ENCODE measurements at regions not wholly inside any gene's neighbourhood (a gene's known extent, or its start where the extent isn't known, plus 50 kb on each side); places are given as distances from the start of the nearest gene placed in this dataset.

GRCh38 chr16:51880776-51881175, 666.2 kb downstream of the TOX3 start:
- no peaks in the 10 kb centered on the region for H3K36me3 ChIP-seq (ENCODE audit: control insufficient read depth, insufficient read depth, low read length)
- no peak for TF ChIP-seq CTCF (IDR thresholded peaks at IDR 0.05)
- H3K4me3 ChIP-seq (ENCODE audit: low read depth, low read length) = no peak overlapping the region
- H3K27ac ChIP-seq = no peak overlapping the region
- no peak overlapping the region for H2AFZ ChIP-seq
- H3K9me3 ChIP-seq (ENCODE audit: control insufficient read depth, low read length) = no peaks in the 10 kb centered on the region
- no peak overlapping the region for H3K9ac ChIP-seq
- H3K79me2 ChIP-seq = no peaks in the 10 kb centered on the region
- no peaks in the 10 kb centered on the region for H3K4me1 ChIP-seq
- H3K4me2 ChIP-seq (ENCODE audit: low read length) = no peak overlapping the region
- H3K27me3 ChIP-seq (ENCODE audit: control insufficient read depth, insufficient read depth, low read length) = no peaks in the 10 kb centered on the region

- Histone ChIP-seq H3K36me3 (ENCODE audit: control insufficient read depth, insufficient read depth, low read length) (no peaks in the 10 kb centered on the region), H3K9ac (no peak overlapping the region), H3K27me3 (ENCODE audit: control insufficient read depth, insufficient read depth, low read length) (no peaks in the 10 kb centered on the region), H3K9me3 (ENCODE audit: control insufficient read depth, low read length) (no peaks in the 10 kb centered on the region), H3K27ac (no peak overlapping the region), H3K4me1 (no peaks in the 10 kb centered on the region), H3K79me2 (no peaks in the 10 kb centered on the region), H3K4me3 (ENCODE audit: low read depth, low read length) (no peak overlapping the region), H3K4me2 (ENCODE audit: low read length) (no peak overlapping the region), H2AFZ (no peak overlapping the region)
- TF ChIP-seq CTCF (IDR thresholded peaks at IDR 0.05) = no peak
Observed at GRCh38 chr16:51877686-51878085, 669.3 kb downstream of the TOX3 start.

DNA sequence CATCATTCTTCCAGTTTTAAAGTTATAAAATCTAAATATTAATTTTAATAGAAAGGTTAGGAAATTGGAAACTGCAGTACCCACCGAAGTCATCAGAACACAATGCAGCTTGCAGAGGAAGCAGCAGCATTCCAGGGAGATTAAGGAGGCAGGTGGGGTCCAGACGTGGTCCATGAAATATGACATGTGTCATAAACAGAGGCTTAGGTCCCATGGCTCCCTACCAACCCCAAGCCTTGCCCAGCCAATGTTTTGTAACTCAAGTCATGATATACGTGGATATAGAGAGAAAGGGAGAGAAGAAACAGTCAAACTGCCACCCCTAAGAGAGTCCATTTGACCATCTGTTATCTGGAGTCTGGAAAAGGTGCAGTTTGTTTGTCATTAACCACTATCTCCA, 670.0 kb downstream of the TOX3 start:
- Histone ChIP-seq H3K9ac (no peak overlapping the region), H3K36me3 (ENCODE audit: control insufficient read depth, insufficient read depth, low read length) (no peaks in the 10 kb centered on the region), H2AFZ (no peak overlapping the region), H3K9me3 (ENCODE audit: control insufficient read depth, low read length) (no peaks in the 10 kb centered on the region), H3K27ac (no peak overlapping the region), H3K79me2 (no peaks in the 10 kb centered on the region), H3K4me2 (ENCODE audit: low read length) (no peak overlapping the region), H3K27me3 (ENCODE audit: control insufficient read depth, insufficient read depth, low read length) (no peaks in the 10 kb centered on the region), H3K4me1 (no peaks in the 10 kb centered on the region), H3K4me3 (ENCODE audit: low read depth, low read length) (no peak overlapping the region)
- TF ChIP-seq CTCF (IDR thresholded peaks at IDR 0.05) = no peak

DNA sequence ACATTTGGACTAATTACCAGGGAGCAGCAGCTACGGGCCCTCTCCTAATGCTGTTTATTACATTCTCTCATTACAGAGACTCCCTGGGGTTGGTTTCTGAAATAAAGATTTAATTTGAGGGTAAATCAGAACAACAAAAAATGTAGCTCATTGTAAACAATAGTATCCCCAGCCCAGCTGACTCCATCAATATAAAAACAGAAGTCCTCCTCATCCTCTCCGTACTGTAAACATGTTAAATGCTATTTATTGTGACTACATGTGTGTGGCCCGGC, 670.4 kb downstream of the TOX3 start:
- Histone ChIP-seq H3K27ac (no peak overlapping the region), H3K36me3 (ENCODE audit: control insufficient read depth, insufficient read depth, low read length) (no peaks in the 10 kb centered on the region), H3K4me3 (ENCODE audit: low read depth, low read length) (no peak overlapping the region), H2AFZ (no peak overlapping the region), H3K4me1 (no peaks in the 10 kb centered on the region), H3K9ac (no peak overlapping the region), H3K79me2 (no peaks in the 10 kb centered on the region), H3K9me3 (ENCODE audit: control insufficient read depth, low read length) (no peaks in the 10 kb centered on the region), H3K27me3 (ENCODE audit: control insufficient read depth, insufficient read depth, low read length) (no peaks in the 10 kb centered on the region), H3K4me2 (ENCODE audit: low read length) (no peak overlapping the region)
- TF ChIP-seq CTCF (IDR thresholded peaks at IDR 0.05) = no peak

DNA sequence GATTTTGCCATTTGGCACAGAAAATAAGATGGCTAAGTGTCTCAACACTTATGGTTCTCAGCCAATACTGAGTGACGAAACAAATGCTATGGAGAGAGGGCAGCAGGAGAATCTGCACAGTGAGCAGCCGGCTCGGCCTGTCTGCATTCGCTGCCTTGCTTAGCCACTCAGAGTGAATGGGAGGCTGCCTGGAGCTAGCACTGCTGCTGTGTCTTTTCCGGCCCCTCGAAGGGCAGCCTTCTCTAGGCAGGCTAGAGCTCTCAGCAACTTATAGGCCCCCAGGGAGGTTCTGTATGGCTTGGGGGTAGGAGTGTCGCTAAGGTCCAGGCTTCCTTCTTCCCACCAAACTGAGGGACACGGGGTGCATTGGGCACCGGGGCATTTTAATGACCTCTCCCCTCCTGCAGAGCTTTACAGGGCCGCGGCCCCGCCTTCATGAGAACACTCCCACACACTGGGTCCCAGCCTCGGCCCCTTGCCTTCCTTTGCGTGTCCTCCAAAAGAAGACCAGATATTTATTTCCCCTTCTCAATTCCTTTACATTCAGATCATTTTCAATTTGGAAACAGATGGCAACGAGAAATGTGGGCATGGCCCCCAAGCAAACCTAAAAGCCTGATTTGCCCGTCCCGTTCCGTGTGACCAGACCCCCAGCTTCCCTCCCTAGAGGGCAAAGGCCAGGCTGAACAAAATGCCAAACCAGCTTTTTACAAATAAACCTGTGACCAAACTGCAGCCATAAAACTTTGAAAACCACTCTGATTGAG, 670.9 kb downstream of the TOX3 start:
- no peaks in the 10 kb centered on the region for H3K4me1 ChIP-seq
- no peak for TF ChIP-seq CTCF (IDR thresholded peaks at IDR 0.05)
- H3K4me2 ChIP-seq (ENCODE audit: low read length) = no peak overlapping the region
- H2AFZ ChIP-seq = no peak overlapping the region
- no peaks in the 10 kb centered on the region for H3K36me3 ChIP-seq (ENCODE audit: control insufficient read depth, insufficient read depth, low read length)
- H3K9ac ChIP-seq = no peak overlapping the region
- no peaks in the 10 kb centered on the region for H3K9me3 ChIP-seq (ENCODE audit: control insufficient read depth, low read length)
- no peak overlapping the region for H3K27ac ChIP-seq
- H3K79me2 ChIP-seq = no peaks in the 10 kb centered on the region
- no peaks in the 10 kb centered on the region for H3K27me3 ChIP-seq (ENCODE audit: control insufficient read depth, insufficient read depth, low read length)
- H3K4me3 ChIP-seq (ENCODE audit: low read depth, low read length) = no peak overlapping the region
